HG03354 (cell line): ENCODE measurements at regions not wholly inside any gene's neighbourhood (a gene's known extent, or its start where the extent isn't known, plus 50 kb on each side); places are given as distances from the start of the nearest gene placed in this dataset.

ENCODE experiments used
- ATAC-seq: cut with Tn5 transposase; IDR thresholded peaks from one replicate; pipeline ENCODE4 v1.9.1; 2021; ENCODE audit warnings: mild to moderate bottlenecking; ENCODE audit not compliant: unreplicated experiment, poor library complexity, severe bottlenecking

- no peak for ATAC-seq
These were observed 169.3 kb upstream of the MAF start for GRCh38 chr16:79769928-79770243.

GRCh38 chr16:79769270-79769927 is 168.9 kb upstream of the MAF start:
- ATAC-seq = no peak

GRCh38 chr16:79768276-79768970 is 167.9 kb upstream of the MAF start:
- ATAC-seq = no peak

GRCh38 chr16:79767421-79768275 is 167.1 kb upstream of the MAF start:
- ATAC-seq = no peak

- ATAC-seq = no peak
These were observed 165.4 kb upstream of the MAF start for GRCh38 chr16:79765901-79766394.

- ATAC-seq = no peak
These were observed 164.9 kb upstream of the MAF start for GRCh38 chr16:79765431-79765830.

- no peak for ATAC-seq
These were observed 164.0 kb upstream of the MAF start for GRCh38 chr16:79764415-79765110.

- no peak for ATAC-seq
These were observed 161.7 kb upstream of the MAF start for GRCh38 chr16:79762217-79762616.

- no peak for ATAC-seq
These were observed 158.2 kb upstream of the MAF start for GRCh38 chr16:79758615-79759346.

- ATAC-seq = no peak
These were observed 157.4 kb upstream of the MAF start for GRCh38 chr16:79757968-79758367.

GRCh38 chr16:79757163-79757562 is 156.6 kb upstream of the MAF start:
- ATAC-seq = no peak

GRCh38 chr16:79756571-79756970 is 156.0 kb upstream of the MAF start:
- ATAC-seq = no peak

- no peak for ATAC-seq
These were observed 154.0 kb upstream of the MAF start for GRCh38 chr16:79754501-79754900.

- ATAC-seq = no peak
These were observed 153.5 kb upstream of the MAF start for GRCh38 chr16:79754081-79754480.

GRCh38 chr16:79753286-79753685 is 152.7 kb upstream of the MAF start:
- ATAC-seq = no peak

GRCh38 chr16:79752396-79752795 is 151.9 kb upstream of the MAF start:
- no peak for ATAC-seq

- no peak for ATAC-seq
These were observed 151.1 kb upstream of the MAF start for GRCh38 chr16:79751471-79752184.

- ATAC-seq = no peak
These were observed 149.8 kb upstream of the MAF start for GRCh38 chr16:79750311-79750710.

- no peak for ATAC-seq
These were observed 148.1 kb upstream of the MAF start for GRCh38 chr16:79748629-79749028.
